ENCODE measurements at regions not wholly inside any gene's neighbourhood (a gene's known extent, or its start where the extent isn't known, plus 50 kb on each side); places are given as distances from the start of the nearest gene placed in this dataset.

DNA sequence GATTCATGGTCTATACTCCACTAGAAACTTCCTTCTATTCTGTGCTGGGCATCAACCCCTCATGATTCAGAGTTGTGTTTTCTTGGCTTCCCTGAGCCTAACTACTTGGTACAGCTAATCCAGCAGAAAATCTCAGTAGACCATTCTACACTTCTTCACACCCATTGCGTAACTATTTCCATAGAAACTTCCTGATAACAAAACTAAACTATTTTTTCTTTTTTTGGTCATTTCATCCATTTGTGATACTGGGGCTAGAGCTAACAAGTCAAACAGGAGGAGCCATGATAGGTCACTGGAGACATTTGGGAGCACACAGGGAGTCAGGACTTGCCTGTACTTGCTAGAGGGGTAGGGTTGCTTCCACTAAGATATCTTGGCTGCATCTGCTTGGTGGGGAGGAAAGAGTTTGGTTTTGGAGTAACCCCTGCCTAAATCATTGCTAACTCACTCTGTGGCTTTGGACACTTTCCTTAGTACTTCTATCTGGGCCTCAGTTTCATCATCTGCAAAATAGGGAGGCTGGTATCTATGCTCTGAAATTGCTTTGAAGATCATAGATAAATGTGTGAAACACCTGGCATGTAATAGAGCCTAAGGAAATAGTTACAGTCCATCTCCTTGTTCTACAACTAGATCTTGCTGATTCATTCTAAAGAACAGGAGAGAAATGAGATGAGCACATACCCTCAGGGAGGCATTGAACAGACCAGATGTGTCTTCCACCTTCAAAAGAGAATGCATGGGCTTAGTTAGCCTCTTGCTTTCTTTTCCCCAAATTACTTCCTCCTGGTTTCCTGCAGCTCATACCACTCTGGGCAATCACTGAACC lies 127.9 kb upstream of the ADGRF1 start:
- no peaks in the 10 kb centered on the region for H3K9me3 Mint-ChIP-seq
- H3K9ac ChIP-seq: no peak overlapping the region

DNA sequence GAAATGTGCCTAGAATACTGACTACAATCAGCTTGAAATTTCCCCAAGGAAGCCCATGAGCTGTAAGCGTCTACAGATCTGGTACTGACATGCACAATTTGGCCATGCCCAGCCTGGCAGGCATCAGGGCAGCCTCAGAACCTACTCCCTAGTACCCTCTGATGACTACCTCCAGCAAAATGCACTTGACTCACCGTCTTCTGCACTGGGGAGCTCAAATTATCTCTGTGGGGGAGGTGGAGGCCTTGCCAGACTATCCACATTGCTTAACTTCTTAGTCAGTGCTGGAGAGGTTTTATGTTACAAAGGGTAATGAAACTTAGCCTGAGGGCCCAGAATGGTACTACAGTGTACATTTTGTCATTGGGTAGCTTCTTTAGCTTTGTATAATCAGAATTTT lies 126.0 kb upstream of the ADGRF1 start:
- DNase-seq (ENCODE audit: low spot score): no peak
- Histone ChIP-seq H4K20me1 (ENCODE audit: low read depth) (no peaks in the 10 kb centered on the region), H3F3A (ENCODE audit: low read depth) (no peaks in the 10 kb centered on the region), H3K4me3 (no peak overlapping the region), H3K4me2 (no peak overlapping the region), H3K36me3 (no peaks in the 10 kb centered on the region), H3K27ac (no peak overlapping the region), H3K9ac (no peak overlapping the region), H2AFZ (replicated peaks) (no peak overlapping the region), H3K79me2 (ENCODE audit: low read depth) (no peaks in the 10 kb centered on the region), H3K27me3 (no peaks in the 10 kb centered on the region), H3K9me3 (ENCODE audit: low read depth) (no peaks in the 10 kb centered on the region), H3K4me1 (no peaks in the 10 kb centered on the region)
- TF ChIP-seq CTCF (IDR thresholded peaks at IDR 0.05) (no peak), EZH2phosphoT487 (IDR thresholded peaks at IDR 0.05) (no peak), EZH2 (IDR thresholded peaks at IDR 0.05) (no peak)
- Mint-ChIP-seq H3K4me1 (peaks cover 3% of the 10 kb centered on the region), H3K9me3 (no peaks in the 10 kb centered on the region), H3K27me3 (ENCODE audit: insufficient read depth, low read depth) (peaks cover 4% of the 10 kb centered on the region), H3K36me3 (no peaks in the 10 kb centered on the region), H3K4me3 (no peak overlapping the region), H3K27ac (no peak overlapping the region)

More for the DNA sequence above, 127.9 kb upstream of the ADGRF1 start:
- H2AFZ ChIP-seq (replicated peaks): no peak overlapping the region
- H3K27me3 ChIP-seq: no peaks in the 10 kb centered on the region
- no peaks in the 10 kb centered on the region for H3K79me2 ChIP-seq (ENCODE audit: low read depth)
- Mint-ChIP-seq H3K4me3 (no peak overlapping the region), H3K27ac (no peak overlapping the region), H3K27me3 (ENCODE audit: insufficient read depth, low read depth) (peaks cover 4% of the 10 kb centered on the region), H3K4me1 (peaks cover 3% of the 10 kb centered on the region), H3K36me3 (no peaks in the 10 kb centered on the region)
- no peak overlapping the region for H3K4me3 ChIP-seq
- H4K20me1 ChIP-seq (ENCODE audit: low read depth): no peaks in the 10 kb centered on the region
- DNase-seq (ENCODE audit: low spot score): no peak
- TF ChIP-seq CTCF (IDR thresholded peaks at IDR 0.05) (no peak), EZH2phosphoT487 (IDR thresholded peaks at IDR 0.05) (no peak), EZH2 (IDR thresholded peaks at IDR 0.05) (no peak)
- H3K4me1 ChIP-seq: no peaks in the 10 kb centered on the region
- H3K27ac ChIP-seq: no peak overlapping the region
- no peaks in the 10 kb centered on the region for H3K36me3 ChIP-seq
- no peaks in the 10 kb centered on the region for H3F3A ChIP-seq (ENCODE audit: low read depth)
- no peaks in the 10 kb centered on the region for H3K9me3 ChIP-seq (ENCODE audit: low read depth)
- H3K4me2 ChIP-seq: no peak overlapping the region

DNA sequence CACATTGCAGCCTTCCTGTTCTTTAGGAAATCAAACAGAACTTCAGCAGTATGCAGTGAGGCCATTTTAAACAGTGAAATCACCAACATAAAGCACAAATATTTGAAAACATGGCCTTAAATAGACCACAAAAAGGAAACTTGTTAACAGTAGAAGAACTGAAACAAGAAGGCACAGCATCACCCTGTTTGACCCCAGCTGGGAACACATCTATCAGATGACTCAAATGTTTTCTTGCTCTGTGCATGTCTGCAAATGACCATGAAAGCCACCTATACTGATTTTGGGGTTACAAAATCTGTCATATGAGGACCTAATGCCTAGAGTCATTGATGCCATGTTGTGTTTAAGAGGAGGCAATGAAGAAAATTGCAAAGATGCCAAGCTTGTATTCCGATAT lies 123.8 kb upstream of the ADGRF1 start:
- no peak for DNase-seq (ENCODE audit: low spot score)
- no peak overlapping the region for H3K4me3 Mint-ChIP-seq
- no peak overlapping the region for H3K4me3 ChIP-seq
- H3K27me3 ChIP-seq: no peaks in the 10 kb centered on the region
- no peak overlapping the region for H3K27ac Mint-ChIP-seq
- no peak overlapping the region for H2AFZ ChIP-seq (replicated peaks)
- no peaks in the 10 kb centered on the region for H3K9me3 ChIP-seq (ENCODE audit: low read depth)
- no peak overlapping the region for H3K4me2 ChIP-seq
- no peaks in the 10 kb centered on the region for H4K20me1 ChIP-seq (ENCODE audit: low read depth)
- H3K79me2 ChIP-seq (ENCODE audit: low read depth): no peaks in the 10 kb centered on the region
- no peak overlapping the region for H3K9ac ChIP-seq
- no peaks in the 10 kb centered on the region for H3F3A ChIP-seq (ENCODE audit: low read depth)
- H3K36me3 ChIP-seq: no peaks in the 10 kb centered on the region
- peaks cover 3% of the 10 kb centered on the region for H3K4me1 Mint-ChIP-seq
- H3K27me3 Mint-ChIP-seq (ENCODE audit: insufficient read depth, low read depth): peaks cover 4% of the 10 kb centered on the region
- no peaks in the 10 kb centered on the region for H3K36me3 Mint-ChIP-seq
- H3K4me1 ChIP-seq: peaks cover 1% of the 10 kb centered on the region
- no peak for TF ChIP-seq EZH2phosphoT487 (IDR thresholded peaks at IDR 0.05)
- TF ChIP-seq EZH2 (IDR thresholded peaks at IDR 0.05): no peak
- TF ChIP-seq CTCF (IDR thresholded peaks at IDR 0.05): no peak
- no peak overlapping the region for H3K27ac ChIP-seq
- H3K9me3 Mint-ChIP-seq: no peaks in the 10 kb centered on the region

Measured in neural progenitor cell (in vitro differentiated cells).